Karpas-422 (cell line): ENCODE measurements at regions not wholly inside any gene's neighbourhood (a gene's known extent, or its start where the extent isn't known, plus 50 kb on each side); places are given as distances from the start of the nearest gene placed in this dataset.

ENCODE experiments used
- DNase-seq: peaks from one replicate; pipeline ENCODE4 v3.0.0-alpha.2; 2015
- H2AFZ ChIP-seq: fragments of 200-600 bp; sonication (generic); 2 replicates; pipeline ENCODE4 v1.6.1; 2014; ENCODE audit warnings: antibody characterized with exemption, low read length, mixed read lengths
- H3K27ac ChIP-seq: fragments of 200-600 bp; sonication (generic); 2 replicates; pipeline ENCODE4 v1.5.1; 2014; ENCODE audit warnings: mild to moderate bottlenecking, low read length, moderate library complexity
- H3K27me3 ChIP-seq: fragments of 200-600 bp; sonication (generic); 2 replicates; pipeline ENCODE4 v1.6.1; 2014; ENCODE audit warnings: low read length, mixed read lengths
- H3K36me3 ChIP-seq: fragments of 200-600 bp; sonication (generic); 2 replicates; pipeline ENCODE4 v1.6.1; 2014; ENCODE audit warnings: low read length, mixed read lengths; ENCODE audit not compliant: insufficient read depth
- H3K4me1 ChIP-seq: fragments of 200-600 bp; sonication (generic); 2 replicates; pipeline ENCODE4 v1.6.1; 2014; ENCODE audit warnings: mild to moderate bottlenecking, low read length, mixed read lengths
- H3K4me2 ChIP-seq: fragments of 200-600 bp; sonication (generic); 2 replicates; pipeline ENCODE4 v1.6.1; 2014; ENCODE audit warnings: low read length, low read depth, mild to moderate bottlenecking; ENCODE audit not compliant: poor library complexity, severe bottlenecking
- H3K4me3 ChIP-seq: fragments of 200-600 bp; sonication (generic); 2 replicates; pipeline ENCODE4 v1.5.1; 2014; ENCODE audit warnings: mild to moderate bottlenecking, antibody characterized with exemption, low read length, mixed read lengths
- H3K79me2 ChIP-seq: fragments of 200-600 bp; sonication (generic); 2 replicates; pipeline ENCODE4 v1.6.1; 2014; ENCODE audit warnings: mild to moderate bottlenecking, low read length, mixed read lengths
- H3K9ac ChIP-seq: fragments of 200-600 bp; sonication (generic); 2 replicates; pipeline ENCODE4 v1.6.0; 2014; ENCODE audit warnings: low read length
- H3K9me2 ChIP-seq: fragments of 200-600 bp; sonication (generic), shearing (Covaris generic); replicated peaks from 2 replicates; pipeline ENCODE4 v1.6.0; 2014; ENCODE audit warnings: mild to moderate bottlenecking, low read length, moderate library complexity; ENCODE audit not compliant: insufficient read depth
- H3K9me3 ChIP-seq: fragments of 300-700, 200-600 bp; sonication (generic); 2 replicates; pipeline ENCODE4 v1.6.1; 2014; ENCODE audit warnings: low read length, mixed read lengths
- H4K20me1 ChIP-seq: fragments of 200-600 bp; sonication (generic); 2 replicates; pipeline ENCODE4 v1.6.1; 2014; ENCODE audit warnings: mild to moderate bottlenecking, antibody characterized with exemption, low read length, low read depth; ENCODE audit not compliant: insufficient read depth

DNA sequence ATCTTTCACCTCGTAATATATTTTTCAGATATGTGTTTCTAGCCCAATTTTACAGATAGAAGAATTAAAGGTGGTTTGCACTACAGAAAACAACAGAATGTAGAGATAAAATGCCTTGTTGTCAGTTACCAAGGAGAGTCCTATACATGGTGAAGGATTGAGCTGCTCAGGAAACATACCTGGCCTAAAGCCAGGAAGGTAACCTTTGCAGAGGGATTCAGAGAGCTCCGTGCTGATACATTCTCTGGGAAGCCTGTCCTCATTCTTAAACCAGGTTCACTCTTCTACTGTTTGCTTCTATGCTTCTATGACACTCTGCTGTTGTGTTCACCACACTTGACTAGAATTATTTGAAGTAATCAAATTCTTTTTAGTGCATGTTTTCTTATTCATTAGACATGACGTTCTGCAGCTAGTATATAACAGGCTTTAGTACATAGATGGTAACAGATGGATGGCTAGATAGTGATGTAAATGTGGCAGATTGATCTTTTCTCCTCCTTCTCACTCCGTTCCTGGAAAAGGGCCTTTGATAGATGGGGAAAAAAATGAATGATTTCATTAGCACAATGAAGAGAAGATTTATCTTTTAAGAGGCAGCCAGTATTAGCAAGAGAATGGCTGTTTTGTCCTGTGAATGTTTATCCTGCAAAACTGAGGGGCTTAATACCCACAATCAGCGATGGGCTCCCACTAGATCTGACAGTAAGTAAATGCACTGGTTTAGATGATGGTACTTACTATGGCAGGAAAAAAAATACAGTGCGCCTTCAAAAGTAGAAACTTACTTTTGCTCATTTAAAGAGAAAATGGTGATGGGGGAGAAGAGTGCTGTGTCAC, 589.6 kb upstream of the FAM98A start:
- H3K9ac ChIP-seq = no peak overlapping the region
- no peaks in the 10 kb centered on the region for H3K79me2 ChIP-seq
- H3K9me3 ChIP-seq = no peaks in the 10 kb centered on the region
- H3K9me2 ChIP-seq = no peaks in the 10 kb centered on the region
- H3K27me3 ChIP-seq = no peaks in the 10 kb centered on the region
- H3K4me2 ChIP-seq = no peak overlapping the region
- no peak overlapping the region for H3K27ac ChIP-seq
- H4K20me1 ChIP-seq = no peaks in the 10 kb centered on the region
- DNase-seq = no peak
- no peak overlapping the region for H2AFZ ChIP-seq
- no peaks in the 10 kb centered on the region for H3K4me1 ChIP-seq
- H3K4me3 ChIP-seq = no peak overlapping the region
- no peaks in the 10 kb centered on the region for H3K36me3 ChIP-seq

DNA sequence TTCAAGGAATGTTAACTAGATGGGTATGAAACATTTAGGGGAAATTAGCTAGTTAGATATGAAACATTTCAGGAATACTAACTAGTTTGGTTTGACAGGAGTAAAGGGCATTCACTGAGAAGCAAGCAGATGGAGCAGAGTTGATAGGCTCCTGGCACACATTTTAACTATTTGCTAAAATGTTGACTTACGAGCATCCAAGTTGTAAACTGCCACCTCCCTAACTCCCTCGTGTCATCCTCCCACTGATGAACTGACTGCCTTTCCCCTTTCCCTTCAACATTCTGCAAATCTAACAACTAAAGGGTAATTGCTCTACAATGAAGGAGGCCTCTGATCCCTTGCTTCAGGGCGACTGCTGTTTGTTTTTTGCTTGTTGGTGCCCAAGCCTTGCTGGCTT, 580.4 kb upstream of the FAM98A start:
- no peak for DNase-seq

DNA sequence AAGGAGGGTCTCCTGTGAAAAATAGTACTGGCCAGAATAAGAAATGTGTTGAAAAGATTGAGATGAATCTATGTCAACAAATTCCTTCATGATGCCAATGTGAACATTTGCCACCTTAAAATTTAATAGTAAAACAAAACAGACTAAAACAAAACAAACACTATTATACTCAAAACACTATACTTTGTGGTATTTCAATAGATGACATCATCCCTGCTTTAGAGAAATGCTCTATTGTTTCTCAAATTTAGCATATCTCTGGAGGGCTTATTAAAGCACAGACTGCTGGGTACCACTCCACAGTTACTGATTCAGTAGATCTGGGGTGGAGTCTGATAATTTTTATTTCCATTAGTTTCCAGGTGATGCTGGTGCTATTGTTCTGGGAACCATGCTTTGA, 579.4 kb upstream of the FAM98A start:
- no peaks in the 10 kb centered on the region for H3K27me3 ChIP-seq
- no peak overlapping the region for H3K4me2 ChIP-seq
- no peaks in the 10 kb centered on the region for H3K79me2 ChIP-seq
- no peaks in the 10 kb centered on the region for H4K20me1 ChIP-seq
- no peak overlapping the region for H3K4me3 ChIP-seq
- H3K36me3 ChIP-seq = no peaks in the 10 kb centered on the region
- no peaks in the 10 kb centered on the region for H3K9me3 ChIP-seq
- no peaks in the 10 kb centered on the region for H3K9me2 ChIP-seq
- no peak overlapping the region for H3K27ac ChIP-seq
- no peak overlapping the region for H3K9ac ChIP-seq
- no peaks in the 10 kb centered on the region for H3K4me1 ChIP-seq
- DNase-seq = no peak
- H2AFZ ChIP-seq = no peak overlapping the region

More for the DNA sequence above, 580.4 kb upstream of the FAM98A start:
- no peaks in the 10 kb centered on the region for H3K4me1 ChIP-seq
- H4K20me1 ChIP-seq = no peaks in the 10 kb centered on the region
- H3K9me2 ChIP-seq = no peaks in the 10 kb centered on the region
- no peaks in the 10 kb centered on the region for H3K36me3 ChIP-seq
- H3K9me3 ChIP-seq = no peaks in the 10 kb centered on the region
- H3K4me3 ChIP-seq = no peak overlapping the region
- no peaks in the 10 kb centered on the region for H3K27me3 ChIP-seq
- no peak overlapping the region for H3K4me2 ChIP-seq
- H3K27ac ChIP-seq = no peak overlapping the region
- no peaks in the 10 kb centered on the region for H3K79me2 ChIP-seq
- no peak overlapping the region for H3K9ac ChIP-seq
- H2AFZ ChIP-seq = no peak overlapping the region

DNA sequence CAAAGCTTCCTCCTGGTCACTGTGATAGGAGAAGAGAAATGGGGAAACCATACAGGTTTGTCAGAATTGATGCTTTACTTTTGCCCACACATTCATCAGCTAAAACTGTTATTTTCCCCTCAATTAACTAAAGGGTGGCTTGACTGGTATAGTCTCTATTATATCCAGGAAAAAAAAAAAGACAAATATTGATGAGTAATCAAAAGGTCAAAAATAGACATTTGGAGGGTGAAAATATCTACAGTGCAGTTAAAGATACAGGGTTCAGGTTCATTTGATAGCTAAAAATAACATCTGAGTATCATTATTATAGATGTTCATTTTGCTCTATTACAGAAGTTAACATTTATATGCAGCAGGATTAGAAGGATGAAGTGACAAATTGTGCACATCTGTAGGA, 577.6 kb upstream of the FAM98A start:
- H3K4me2 ChIP-seq = no peak overlapping the region
- no peak overlapping the region for H3K27ac ChIP-seq
- H3K9me3 ChIP-seq = no peaks in the 10 kb centered on the region
- H4K20me1 ChIP-seq = no peaks in the 10 kb centered on the region
- H3K36me3 ChIP-seq = no peaks in the 10 kb centered on the region
- no peaks in the 10 kb centered on the region for H3K27me3 ChIP-seq
- no peak for DNase-seq
- H3K4me3 ChIP-seq = no peak overlapping the region
- no peak overlapping the region for H2AFZ ChIP-seq
- H3K9me2 ChIP-seq = no peaks in the 10 kb centered on the region
- H3K9ac ChIP-seq = no peak overlapping the region
- H3K4me1 ChIP-seq = no peaks in the 10 kb centered on the region
- no peaks in the 10 kb centered on the region for H3K79me2 ChIP-seq

DNA sequence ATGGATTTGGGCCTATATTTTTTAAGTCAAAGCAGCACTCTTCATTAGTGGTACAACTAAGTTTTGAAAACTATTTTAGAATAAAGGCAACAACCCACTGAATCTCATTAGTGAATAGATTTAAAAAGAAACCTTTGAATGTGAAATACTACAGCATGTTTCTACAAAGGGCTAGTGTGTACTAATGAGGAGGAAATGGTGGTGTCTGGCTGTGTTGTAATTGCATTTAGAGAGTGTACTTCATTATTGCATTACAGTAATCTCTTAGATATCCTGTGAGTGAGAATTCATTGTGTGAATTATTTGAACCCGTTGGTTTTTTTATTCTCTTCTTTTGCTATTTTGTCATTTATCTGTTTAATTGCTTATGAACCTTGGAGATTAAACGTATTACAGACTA, 575.4 kb upstream of the FAM98A start:
- Histone ChIP-seq H3K9me3 (no peaks in the 10 kb centered on the region; the same call in 1 of the 2 replicates), H3K9ac (no peak overlapping the region), H3K9me2 (no peaks in the 10 kb centered on the region), H4K20me1 (no peaks in the 10 kb centered on the region), H3K27me3 (no peaks in the 10 kb centered on the region), H3K36me3 (no peaks in the 10 kb centered on the region), H3K4me3 (no peak overlapping the region), H2AFZ (no peak overlapping the region), H3K27ac (no peak overlapping the region), H3K4me1 (no peaks in the 10 kb centered on the region), H3K79me2 (no peaks in the 10 kb centered on the region), H3K4me2 (no peak overlapping the region)
- DNase-seq = no peak

DNA sequence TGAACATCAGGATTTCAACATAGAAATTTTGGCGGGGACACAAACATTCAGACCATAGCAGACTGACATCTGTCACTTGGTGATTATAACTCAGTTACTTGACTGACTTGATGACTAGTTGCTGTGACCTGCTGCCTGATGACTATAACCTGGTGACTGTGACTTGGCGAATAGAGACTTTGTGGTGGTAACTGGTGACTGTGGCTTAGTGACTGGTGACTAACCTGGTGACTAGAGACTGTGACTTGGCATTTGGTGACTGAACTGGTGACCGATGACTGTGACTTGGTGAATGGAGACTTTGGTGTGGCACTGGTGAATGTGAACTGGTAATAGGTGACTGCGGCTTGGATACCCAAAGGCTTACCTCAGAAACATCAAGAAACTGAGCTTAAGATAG, 563.1 kb upstream of the FAM98A start:
- Histone ChIP-seq H3K9me2 (no peaks in the 10 kb centered on the region), H3K4me2 (no peak overlapping the region), H3K36me3 (no peaks in the 10 kb centered on the region), H3K27ac (no peak overlapping the region), H3K4me1 (no peaks in the 10 kb centered on the region), H3K9me3 (no peaks in the 10 kb centered on the region), H4K20me1 (no peaks in the 10 kb centered on the region), H3K79me2 (no peaks in the 10 kb centered on the region), H3K9ac (no peak overlapping the region), H2AFZ (no peak overlapping the region), H3K4me3 (no peak overlapping the region), H3K27me3 (no peaks in the 10 kb centered on the region)
- DNase-seq = no peak

DNA sequence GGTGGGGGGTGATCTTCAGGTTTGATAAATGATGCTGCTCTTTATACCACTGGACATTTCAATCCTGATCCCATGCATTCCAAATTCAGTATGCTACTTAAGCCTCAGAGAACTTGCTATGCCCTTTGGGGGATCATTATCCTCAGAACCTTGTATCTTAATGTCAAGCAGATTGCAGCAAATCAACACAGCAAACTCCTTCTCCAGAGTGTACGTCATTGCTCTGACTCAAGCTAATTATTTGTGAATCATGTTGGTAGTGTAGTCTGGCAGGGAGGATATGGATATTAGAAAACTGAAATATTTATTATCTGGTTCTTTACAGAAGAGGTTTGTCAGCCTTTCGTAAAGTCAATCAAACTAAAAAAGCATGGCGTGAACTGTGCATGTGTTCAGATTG, 562.5 kb upstream of the FAM98A start:
- Histone ChIP-seq H3K27ac (no peak overlapping the region), H3K4me1 (no peaks in the 10 kb centered on the region), H3K9me3 (no peaks in the 10 kb centered on the region)

DNA sequence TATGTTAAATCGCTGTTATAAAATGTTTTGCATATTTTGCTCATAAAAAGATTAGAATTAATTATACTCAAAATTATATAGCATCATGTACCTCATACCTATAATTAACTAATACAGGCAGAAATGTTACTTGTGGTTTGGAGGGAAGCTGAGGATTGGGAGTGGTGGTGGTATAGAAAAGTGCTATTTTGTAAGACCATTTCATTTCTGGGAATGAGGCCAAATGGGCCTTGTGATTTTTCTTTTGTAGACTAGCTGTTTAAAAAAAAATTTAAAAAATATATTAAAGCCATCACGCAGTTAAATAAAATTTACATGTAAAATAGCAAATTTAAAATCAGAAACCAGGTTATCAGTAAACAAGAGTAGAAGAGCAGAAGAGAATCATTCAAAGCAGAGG, 560.8 kb upstream of the FAM98A start:
- Histone ChIP-seq H3K9ac (no peak overlapping the region), H3K9me2 (no peaks in the 10 kb centered on the region), H3K4me3 (no peak overlapping the region), H3K79me2 (no peaks in the 10 kb centered on the region), H3K4me1 (no peaks in the 10 kb centered on the region), H3K4me2 (no peak overlapping the region), H3K9me3 (no peaks in the 10 kb centered on the region), H4K20me1 (no peaks in the 10 kb centered on the region), H3K27me3 (no peaks in the 10 kb centered on the region), H3K36me3 (no peaks in the 10 kb centered on the region), H3K27ac (no peak overlapping the region), H2AFZ (no peak overlapping the region)
- no peak for DNase-seq

More for the DNA sequence above, 562.5 kb upstream of the FAM98A start:
- Histone ChIP-seq H3K36me3 (no peaks in the 10 kb centered on the region), H3K4me3 (no peak overlapping the region), H4K20me1 (no peaks in the 10 kb centered on the region), H3K79me2 (no peaks in the 10 kb centered on the region), H3K9me2 (no peaks in the 10 kb centered on the region), H3K27me3 (no peaks in the 10 kb centered on the region), H3K4me2 (no peak overlapping the region), H3K9ac (no peak overlapping the region), H2AFZ (no peak overlapping the region)
- DNase-seq = no peak
